Testis (tissue), 2 donors: ENCODE measurements at regions not wholly inside any gene's neighbourhood (a gene's known extent, or its start where the extent isn't known, plus 50 kb on each side); places are given as distances from the start of the nearest gene placed in this dataset.

Experiments
- DNase-seq: peaks from one replicate; pipeline ENCODE4 v3.0.0-alpha.2; 2019
- H3K27ac ChIP-seq, 2 donors: fragments of 200-600 bp; sonication (generic); one replicate each; pipeline ENCODE4 v1.5.1; 2019
- H3K27me3 ChIP-seq: fragments of 200-600 bp; sonication (generic); one replicate; pipeline ENCODE4 v1.5.1; 2019
- H3K36me3 ChIP-seq: fragments of 200-600 bp; sonication (generic); one replicate; pipeline ENCODE4 v1.5.1; 2017; ENCODE audit warnings: low read depth; ENCODE audit errors: missing control alignments
- H3K4me1 ChIP-seq: fragments of 200-600 bp; sonication (generic); one replicate; pipeline ENCODE4 v1.5.1; 2019
- H3K4me3 ChIP-seq, 2 donors: fragments of 200-600 bp; sonication (generic); one replicate each; pipeline ENCODE4 v1.5.1; 2017 to 2019
- H3K9me3 ChIP-seq: fragments of 200-600 bp; sonication (generic); one replicate; pipeline ENCODE4 v1.5.1; 2017
- POLR2A ChIP-seq: fragments of 450-650 bp; IDR thresholded peaks from one replicate; pipeline ENCODE4 v1.6.1; 2017; ENCODE audit warnings: antibody characterized with exemption, mild to moderate bottlenecking, moderate library complexity
- WGBS, 2 donors: methylation state at CpG; one replicate each; pipeline ENCODE4 v1.1.5; 2018; 5-methylcytosine and 5-hydroxymethylcytosine counted together
- intact Hi-C: fragments of 100-400 bp; cut with DNase I; formaldehyde crosslinking; loops from one replicate; pipeline ENCODE4 v1.15.1; 2023; ENCODE audit warnings: low total_unique reads
- TF ChIP-seq, protein P1 (sequence below), 3 experiments: fragments of 450-650 bp in 2 of 3; fragments of 200-600 bp in 1 of 3; sonication (generic) in 1 of 3; IDR thresholded peaks; one replicate each; pipeline ENCODE4 v1.5.1; 2016 to 2019; ENCODE audit warnings: antibody characterized with exemption in 3 of 3, mild to moderate bottlenecking in 2 of 3, moderate library complexity in 1 of 3

DNA sequence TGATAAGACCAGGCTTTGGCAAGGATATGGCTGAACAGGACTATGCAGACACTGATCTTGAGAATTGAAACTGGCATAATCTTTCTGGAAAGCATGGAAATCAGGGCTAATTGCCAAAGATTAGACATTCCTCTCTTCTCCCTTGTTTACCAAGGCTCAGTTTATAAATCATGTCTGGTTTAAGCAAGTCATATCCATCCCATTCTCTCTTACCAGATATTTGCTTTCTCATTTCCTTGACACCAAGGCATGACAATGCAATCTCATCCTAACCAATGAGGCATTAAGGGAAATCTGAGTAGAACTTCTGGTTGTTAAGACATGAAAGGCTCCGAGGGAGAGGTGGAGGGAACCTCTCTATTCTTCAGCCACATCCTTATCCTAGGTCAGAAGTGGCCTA, 110.3 kb upstream of the CEP85L start:
- no peak overlapping the region for H3K27ac ChIP-seq
- no peaks in the 10 kb centered on the region for H3K27me3 ChIP-seq
- H3K4me1 ChIP-seq: no peaks in the 10 kb centered on the region
- intact Hi-C loops: no loop called here
- H3K4me3 ChIP-seq: no peak overlapping the region
- no peaks in the 10 kb centered on the region for H3K9me3 ChIP-seq
- no peak for DNase-seq
- WGBS, 2 donors: 87 to 92% methylated on average over 1 of the region's 1 CpG
- H3K36me3 ChIP-seq: no peaks in the 10 kb centered on the region
- TF ChIP-seq, protein P1, sequence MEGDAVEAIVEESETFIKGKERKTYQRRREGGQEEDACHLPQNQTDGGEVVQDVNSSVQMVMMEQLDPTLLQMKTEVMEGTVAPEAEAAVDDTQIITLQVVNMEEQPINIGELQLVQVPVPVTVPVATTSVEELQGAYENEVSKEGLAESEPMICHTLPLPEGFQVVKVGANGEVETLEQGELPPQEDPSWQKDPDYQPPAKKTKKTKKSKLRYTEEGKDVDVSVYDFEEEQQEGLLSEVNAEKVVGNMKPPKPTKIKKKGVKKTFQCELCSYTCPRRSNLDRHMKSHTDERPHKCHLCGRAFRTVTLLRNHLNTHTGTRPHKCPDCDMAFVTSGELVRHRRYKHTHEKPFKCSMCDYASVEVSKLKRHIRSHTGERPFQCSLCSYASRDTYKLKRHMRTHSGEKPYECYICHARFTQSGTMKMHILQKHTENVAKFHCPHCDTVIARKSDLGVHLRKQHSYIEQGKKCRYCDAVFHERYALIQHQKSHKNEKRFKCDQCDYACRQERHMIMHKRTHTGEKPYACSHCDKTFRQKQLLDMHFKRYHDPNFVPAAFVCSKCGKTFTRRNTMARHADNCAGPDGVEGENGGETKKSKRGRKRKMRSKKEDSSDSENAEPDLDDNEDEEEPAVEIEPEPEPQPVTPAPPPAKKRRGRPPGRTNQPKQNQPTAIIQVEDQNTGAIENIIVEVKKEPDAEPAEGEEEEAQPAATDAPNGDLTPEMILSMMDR (IDR thresholded peaks at IDR 0.05): no peak
- TF ChIP-seq POLR2A: no peak

DNA sequence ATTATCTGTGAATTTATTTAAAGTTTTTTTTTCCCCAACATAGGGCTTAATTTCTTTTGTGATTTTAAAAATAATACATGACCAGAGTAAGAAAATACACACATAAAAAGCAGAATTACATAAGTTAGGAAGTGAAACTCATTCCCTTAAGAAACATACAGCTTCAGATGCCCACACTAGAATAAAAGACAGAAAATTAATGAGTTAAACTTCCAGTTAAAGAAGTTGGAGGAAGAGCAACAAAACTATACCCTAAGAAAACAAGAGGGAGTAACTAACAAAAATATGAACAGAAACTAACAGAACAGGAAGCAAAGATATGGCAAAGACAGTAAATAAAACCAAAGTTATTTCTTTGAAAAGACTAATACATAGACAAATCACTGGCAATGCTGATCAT, 107.6 kb upstream of the CEP85L start:
- Histone ChIP-seq H3K9me3 (no peaks in the 10 kb centered on the region), H3K27ac (no peak overlapping the region), H3K4me3 (no peak overlapping the region), H3K4me1 (no peaks in the 10 kb centered on the region), H3K36me3 (no peaks in the 10 kb centered on the region), H3K27me3 (no peaks in the 10 kb centered on the region)
- TF ChIP-seq, protein P1 (IDR thresholded peaks at IDR 0.05): no peak
- no peak for TF ChIP-seq POLR2A
- intact Hi-C loops: no loop called here
- DNase-seq: no peak

DNA sequence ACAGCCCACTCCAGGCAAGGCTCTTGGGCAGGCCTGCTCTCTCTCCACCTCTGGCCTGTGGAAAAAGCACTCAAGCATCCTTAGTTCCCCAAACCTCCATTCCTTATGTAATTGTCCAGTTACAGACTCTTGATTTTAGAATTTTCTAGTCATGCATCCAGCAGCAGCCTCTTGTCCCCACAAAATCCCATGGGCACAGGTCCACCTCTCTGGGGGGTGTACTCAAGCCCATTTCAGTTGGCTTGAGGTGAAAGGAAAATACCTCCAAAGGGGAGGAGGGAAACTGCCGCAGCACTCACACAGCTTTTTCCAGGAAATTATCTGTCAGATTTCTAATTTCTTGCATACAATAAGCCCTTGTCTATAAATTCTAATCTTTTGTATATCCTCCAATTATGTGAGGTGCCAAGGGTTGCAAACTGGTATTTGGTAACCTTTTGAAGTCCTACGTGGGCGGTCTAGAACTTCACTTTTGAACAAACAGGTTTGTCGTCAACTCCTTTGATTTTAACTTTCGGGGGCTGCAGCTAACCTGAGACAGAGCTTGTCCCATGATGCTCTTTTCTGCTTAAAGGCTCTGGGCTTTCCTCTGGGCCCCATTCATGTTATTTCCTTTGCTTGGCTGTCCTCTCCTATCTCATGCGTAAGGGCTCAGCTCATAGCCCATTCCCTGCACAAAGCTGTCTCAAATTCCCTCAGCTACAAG, 104.7 kb upstream of the CEP85L start:
- Histone ChIP-seq H3K27ac (no peak overlapping the region), H3K27me3 (no peaks in the 10 kb centered on the region), H3K4me1 (peaks cover 6% of the 10 kb centered on the region), H3K36me3 (no peaks in the 10 kb centered on the region), H3K4me3 (no peak overlapping the region), H3K9me3 (no peaks in the 10 kb centered on the region)
- intact Hi-C loops: no loop called here
- TF ChIP-seq POLR2A: no peak
- TF ChIP-seq, protein P1 (IDR thresholded peaks at IDR 0.05): no peak
- WGBS, 2 donors: 74 to 76% methylated on average over 6 of the region's 6 CpGs
- no peak for DNase-seq

DNA sequence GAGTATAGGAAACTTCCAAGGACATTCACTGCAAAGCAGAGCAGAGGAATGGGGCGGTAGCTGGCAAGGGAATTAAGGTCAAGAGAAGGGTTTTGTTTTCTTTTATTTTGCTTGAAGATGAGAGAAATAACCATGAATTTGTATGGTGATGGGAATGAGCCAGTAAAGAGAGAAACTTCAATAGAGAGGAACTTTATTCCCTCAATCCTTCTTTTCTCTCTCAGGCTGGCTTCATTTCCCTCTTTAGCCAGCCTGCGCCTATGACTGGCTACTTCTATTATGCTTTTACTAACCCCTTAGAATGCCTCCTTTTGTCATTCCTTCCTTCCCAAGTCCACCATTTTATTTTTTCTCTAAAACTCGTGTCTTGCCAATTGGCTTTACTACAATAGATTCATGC, 101.4 kb upstream of the CEP85L start:
- Histone ChIP-seq H3K4me1 (peaks cover 15% of the 10 kb centered on the region), H3K27me3 (no peaks in the 10 kb centered on the region), H3K9me3 (no peaks in the 10 kb centered on the region), H3K36me3 (no peaks in the 10 kb centered on the region), H3K27ac (no peak overlapping the region), H3K4me3 (no peak overlapping the region)
- DNase-seq: peak; percentile 48
- no peak for TF ChIP-seq POLR2A
- TF ChIP-seq, protein P1 (IDR thresholded peaks at IDR 0.05): no peak
- intact Hi-C loops: no loop called here
- WGBS, 2 donors: 58 to 70% methylated on average over 3 of the region's 3 CpGs

DNA sequence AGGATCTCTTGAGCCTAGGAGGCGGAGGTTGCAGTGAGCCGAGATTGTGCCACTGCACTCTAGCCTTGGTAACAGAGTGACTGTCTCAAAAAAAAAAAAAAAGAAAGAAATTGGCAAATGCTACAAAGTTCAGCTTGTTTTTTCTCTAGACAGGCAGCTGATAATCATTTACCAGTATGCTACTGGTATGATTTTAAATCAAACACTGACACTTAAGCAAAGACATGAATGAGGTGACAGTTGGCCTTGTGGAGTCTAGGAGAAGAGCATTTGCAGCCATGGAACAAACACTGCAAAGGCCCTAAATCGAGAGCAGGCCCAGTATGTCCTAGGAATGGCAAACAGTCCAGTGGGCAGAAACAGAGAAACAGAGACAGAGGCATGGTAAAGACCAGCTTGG, 99.7 kb upstream of the CEP85L start:
- no peaks in the 10 kb centered on the region for H3K9me3 ChIP-seq
- no peaks in the 10 kb centered on the region for H3K36me3 ChIP-seq
- 64 to 74% methylated on average over 3 of the region's 3 CpGs for WGBS, 2 donors
- no peak for DNase-seq
- peaks cover 15% of the 10 kb centered on the region for H3K4me1 ChIP-seq
- intact Hi-C loops: no loop called here
- H3K4me3 ChIP-seq: no peak overlapping the region
- H3K27me3 ChIP-seq: no peaks in the 10 kb centered on the region
- no peak for TF ChIP-seq POLR2A
- TF ChIP-seq, protein P1 (IDR thresholded peaks at IDR 0.05): no peak
- no peak overlapping the region for H3K27ac ChIP-seq
